IMR-90 (cell line): ENCODE measurements at regions not wholly inside any gene's neighbourhood (a gene's known extent, or its start where the extent isn't known, plus 50 kb on each side); places are given as distances from the start of the nearest gene placed in this dataset.
A peak's percentile ranks its signal among the peaks of the same experiment; 100 is the strongest.

Experiments used
- ATAC-seq: fragments of 200-7000 bp; cut with Tn5 transposase; 2 replicates; pipeline ENCODE4 v1.9.1; 2020; ENCODE audit warnings: low read depth, mild to moderate bottlenecking, moderate library complexity
- BruUV-seq: library from RNA; stranded (reverse); fragments of 400-500 nt; replicated peaks from 2 replicates; lab custom pipeline; 2021; lab: Mats Ljungman, UMichigan
- CTCF ChIA-PET: fragments of 300-600 bp; formaldehyde crosslinking; extraction: SDS; loops from one replicate; lab custom pipeline; 2021; ENCODE audit warnings: antibody characterized with exemption; lab: Yijun Ruan, JAX
- POLR2A ChIA-PET: fragments of 300-600 bp; sonication (Branson Sonifier 250); formaldehyde crosslinking; loops from one replicate; lab custom pipeline; 2022; ENCODE audit warnings: antibody characterized with exemption; ENCODE audit not compliant: unreplicated experiment; lab: Charles Lee
- DNase-seq: peaks from one replicate; pipeline ENCODE4 v3.0.0; 2013
- H2AFZ ChIP-seq: replicated peaks from 2 replicates; pipeline ENCODE3; 2013; ENCODE audit warnings: low read length, mild to moderate bottlenecking; ENCODE audit not compliant: poor library complexity
- H2AK5ac ChIP-seq: 2 replicates; pipeline ENCODE4 v1.6.1; 2013; ENCODE audit warnings: low read depth, low read length, inconsistent platforms
- H2AK9ac ChIP-seq: replicated peaks from 2 replicates; pipeline ENCODE3; 2013; ENCODE audit warnings: mild to moderate bottlenecking, low read depth, low read length, moderate library complexity; ENCODE audit not compliant: poor library complexity
- H2BK120ac ChIP-seq: 2 replicates; pipeline ENCODE4 v1.6.1; 2013; ENCODE audit warnings: low read depth, low read length, inconsistent platforms
- H2BK15ac ChIP-seq: 3 replicates; pipeline ENCODE4 v1.6.1; 2013; ENCODE audit warnings: low read depth, low read length, inconsistent platforms
- H2BK20ac ChIP-seq: 2 replicates; pipeline ENCODE4 v1.6.1; 2013; ENCODE audit warnings: low read depth, mild to moderate bottlenecking, inconsistent platforms, low read length, moderate library complexity
- H2BK5ac ChIP-seq: 2 replicates; pipeline ENCODE4 v1.6.1; 2013; ENCODE audit warnings: mild to moderate bottlenecking, low read depth, low read length, inconsistent platforms; ENCODE audit not compliant: poor library complexity, severe bottlenecking
- H3K14ac ChIP-seq: replicated peaks from 2 replicates; pipeline ENCODE4 v1.6.1; 2013; ENCODE audit warnings: low read depth, low read length, inconsistent platforms
- H3K18ac ChIP-seq: 2 replicates; pipeline ENCODE4 v1.6.1; 2013; ENCODE audit warnings: low read depth, low read length, control low read depth
- H3K23ac ChIP-seq: 2 replicates; pipeline ENCODE4 v1.6.1; 2013; ENCODE audit warnings: low read depth, low read length, inconsistent platforms
- H3K27ac ChIP-seq: 2 replicates; pipeline ENCODE4 v1.5.1; 2013; ENCODE audit warnings: mild to moderate bottlenecking, control low read depth, low read length; ENCODE audit not compliant: insufficient read depth
- H3K27me3 ChIP-seq: 2 replicates; pipeline ENCODE4 v1.6.1; 2013; ENCODE audit warnings: low read length; ENCODE audit not compliant: control insufficient read depth, insufficient read depth
- H3K36me3 ChIP-seq: 2 replicates; pipeline ENCODE4 v1.6.1; 2013; ENCODE audit warnings: low read length, mixed read lengths; ENCODE audit not compliant: control insufficient read depth, insufficient read depth
- H3K4ac ChIP-seq: 2 replicates; pipeline ENCODE4 v1.6.1; 2013; ENCODE audit warnings: low read depth, low read length, inconsistent platforms
- H3K4me1 ChIP-seq: 2 replicates; pipeline ENCODE4 v1.6.1; 2013; ENCODE audit warnings: low read length, mixed read lengths; ENCODE audit not compliant: control insufficient read depth, insufficient read depth
- H3K4me2 ChIP-seq: 2 replicates; pipeline ENCODE4 v1.6.1; 2013; ENCODE audit warnings: low read depth, mild to moderate bottlenecking, control low read depth, low read length, moderate library complexity
- H3K4me3 ChIP-seq: 2 replicates; pipeline ENCODE4 v1.5.1; 2013; ENCODE audit warnings: low read depth, mild to moderate bottlenecking, control low read depth, low read length, moderate library complexity; ENCODE audit not compliant: insufficient read depth
- H3K56ac ChIP-seq: 2 replicates; pipeline ENCODE4 v1.6.1; 2013; ENCODE audit warnings: low read length, inconsistent platforms; ENCODE audit not compliant: insufficient read depth; ENCODE audit errors: extremely low read depth
- H3K79me1 ChIP-seq, 2 experiments: 2 replicates each; pipeline ENCODE4 v1.6.1; 2013; ENCODE audit warnings: low read length in 2 of 2, inconsistent platforms in 1 of 2, low read depth in 1 of 2
- H3K9ac ChIP-seq: 2 replicates; pipeline ENCODE4 v1.6.1; 2013; ENCODE audit warnings: low read depth, low read length, control low read depth
- H3K9me1 ChIP-seq: 2 replicates; pipeline ENCODE4 v1.6.1; 2013; ENCODE audit warnings: low read length, inconsistent platforms; ENCODE audit not compliant: insufficient read depth
- H3K9me3 ChIP-seq: 2 replicates; pipeline ENCODE4 v1.6.1; 2013; ENCODE audit warnings: low read length; ENCODE audit not compliant: control insufficient read depth, insufficient read depth
- H4K20me1 ChIP-seq: 2 replicates; pipeline ENCODE4 v1.6.1; 2013; ENCODE audit warnings: low read length, inconsistent platforms; ENCODE audit not compliant: insufficient read depth
- H4K5ac ChIP-seq: 2 replicates; pipeline ENCODE4 v1.6.1; 2013; ENCODE audit warnings: mild to moderate bottlenecking, low read depth, low read length, control low read depth
- H4K8ac ChIP-seq, 2 experiments: 2 replicates each; pipeline ENCODE4 v1.6.1; 2013; ENCODE audit warnings: low read depth in 2 of 2, low read length in 2 of 2, control low read depth in 1 of 2, inconsistent platforms in 1 of 2
- H4K91ac ChIP-seq: 2 replicates; pipeline ENCODE4 v1.6.1; 2013; ENCODE audit warnings: low read depth, low read length, inconsistent platforms; ENCODE audit not compliant: insufficient read depth
- BHLHE40 ChIP-seq: fragments of 150-350 bp; IDR thresholded peaks from 2 replicates; pipeline ENCODE4 v1.6.1; 2016; ENCODE audit warnings: mild to moderate bottlenecking, low read depth, low read length
- CEBPB ChIP-seq: IDR thresholded peaks from 2 replicates; pipeline ENCODE4 v1.6.1; 2012; ENCODE audit warnings: low read depth, low read length, improper control_type of control experiment
- CHD1 ChIP-seq: IDR thresholded peaks from 2 replicates; pipeline ENCODE4 v1.6.1; 2012; ENCODE audit warnings: low read depth, low read length, improper control_type of control experiment
- FOS ChIP-seq: fragments of 150-350 bp; IDR thresholded peaks from 2 replicates; pipeline ENCODE4 v1.6.1; 2016; ENCODE audit warnings: low read depth, low read length
- MAFK ChIP-seq: IDR thresholded peaks from 2 replicates; pipeline ENCODE4 v1.6.1; 2012; ENCODE audit warnings: low read depth, low read length, improper control_type of control experiment
- MAZ ChIP-seq: IDR thresholded peaks from 2 replicates; pipeline ENCODE4 v1.6.1; 2012; ENCODE audit warnings: low read depth, mild to moderate bottlenecking, low read length, improper control_type of control experiment, moderate library complexity, borderline replicate concordance
- MXI1 ChIP-seq: IDR thresholded peaks from 2 replicates; pipeline ENCODE4 v1.6.1; 2012; ENCODE audit warnings: low read depth, mild to moderate bottlenecking, low read length, moderate library complexity, borderline replicate concordance
- NFE2L2 ChIP-seq: fragments of 150-350 bp; IDR thresholded peaks from 2 replicates; pipeline ENCODE4 v1.6.1; 2016; ENCODE audit warnings: low read depth, mild to moderate bottlenecking, low read length
- POLR2A ChIP-seq: IDR thresholded peaks from 2 replicates; pipeline ENCODE4 v1.6.1; 2012; ENCODE audit warnings: mild to moderate bottlenecking, low read depth, low read length
- RAD21 ChIP-seq: IDR thresholded peaks from 2 replicates; pipeline ENCODE4 v1.6.1; 2012; ENCODE audit warnings: low read length, improper control_type of control experiment
- RCOR1 ChIP-seq: IDR thresholded peaks from 2 replicates; pipeline ENCODE4 v1.6.1; 2012; ENCODE audit warnings: mild to moderate bottlenecking, low read length, improper control_type of control experiment; ENCODE audit not compliant: insufficient replicate concordance
- RFX5 ChIP-seq: IDR thresholded peaks from 2 replicates; pipeline ENCODE4 v1.8.0; 2012; ENCODE audit warnings: low read depth, mild to moderate bottlenecking, low read length, moderate library complexity
- SMC3 ChIP-seq: fragments of 150-350 bp; IDR thresholded peaks from 2 replicates; pipeline ENCODE4 v1.6.1; 2016; ENCODE audit warnings: low read depth, mild to moderate bottlenecking, antibody characterized with exemption, low read length, moderate library complexity
- WGBS, 2 experiments: methylation state at CpG; one replicate each; pipeline versions ENCODE4 v1.1.5 to v1.1.7; 2013; ENCODE audit warnings: missing lambda C conversion rate in 2 of 2; ENCODE audit not compliant: insufficient read length in 1 of 2; ENCODE audit errors: extremely low coverage in 2 of 2; 5-methylcytosine and 5-hydroxymethylcytosine counted together
- dilution Hi-C: fragments of 300-500 bp; cut with HindIII; formaldehyde crosslinking; loops from one replicate; pipeline ENCODE4 v1.14.3; 2018; ENCODE audit warnings: low sequenced_read_pairs; ENCODE audit not compliant: unreplicated experiment
- in situ Hi-C: fragments of 300-500 bp; cut with MboI; formaldehyde crosslinking; loops from 3 replicates; pipeline ENCODE4 v1.14.3; 2019; ENCODE audit warnings: low sequenced_read_pairs, inconsistent platforms, mixed read lengths
- intact Hi-C: fragments of 100-400 bp; cut with micrococcal nuclease; formaldehyde crosslinking; loops from 2 replicates; pipeline ENCODE4 v1.10.0; 2022
- TF ChIP-seq, protein P1 (sequence below): fragments of 150-350 bp; IDR thresholded peaks from 2 replicates; pipeline ENCODE4 v1.6.1; 2016; ENCODE audit warnings: low read depth, mild to moderate bottlenecking, low read length, moderate library complexity, borderline replicate concordance
- TF ChIP-seq, protein P2 (sequence below): conservative IDR thresholded peaks from 2 replicates; pipeline ENCODE4 v1.5.1; 2012; ENCODE audit warnings: mild to moderate bottlenecking, low read depth, low read length, improper control_type of control experiment
- TF ChIP-seq, protein P3 (sequence below): fragments of 150-350 bp; IDR thresholded peaks from 2 replicates; pipeline ENCODE4 v1.6.1; 2017; ENCODE audit warnings: mild to moderate bottlenecking, antibody characterized with exemption, low read length, low read depth

DNA sequence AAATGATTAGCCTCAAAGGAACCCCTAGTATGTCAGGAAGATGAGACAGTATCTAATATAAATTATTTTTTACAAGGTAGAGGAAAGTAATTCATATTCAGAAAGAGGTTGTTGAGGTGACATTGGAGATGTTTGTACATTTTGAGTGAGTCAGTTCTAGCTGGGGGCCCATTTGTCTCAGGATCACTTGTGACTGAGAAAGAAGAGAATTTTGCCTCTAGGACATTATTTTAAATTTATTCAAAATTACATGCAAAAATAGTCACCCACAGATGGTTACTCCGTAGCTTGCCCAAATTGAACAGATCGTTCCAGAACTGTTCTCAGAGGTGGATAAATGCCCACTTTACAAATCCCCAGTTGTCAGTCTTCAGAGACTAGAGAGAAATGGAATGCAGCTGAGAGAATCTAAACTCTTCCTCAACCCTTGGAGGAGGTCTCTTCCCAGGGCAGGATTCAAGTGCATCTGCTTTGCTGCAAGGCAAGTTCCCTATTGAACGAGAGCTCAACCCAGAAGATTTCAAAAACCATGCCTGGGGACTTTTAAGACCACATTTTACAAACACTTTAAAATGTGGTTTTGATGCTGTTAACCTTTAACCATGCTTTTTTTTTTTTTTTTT lies 987.8 kb upstream of the ADAMTS5 start:
- Histone ChIP-seq H3K56ac (no peak overlapping the region), H2AFZ (no peak overlapping the region), H2AK5ac (no peak overlapping the region), H3K4me3 (no peak overlapping the region), H4K8ac (no peak overlapping the region; a peak in 1 of 4 replicates), H3K27me3 (no peaks in the 10 kb centered on the region), H4K91ac (no peak overlapping the region), H3K9ac (no peak overlapping the region), H2BK15ac (no peak overlapping the region), H3K18ac (peak overlapping the region; percentile 67), H3K9me1 (no peaks in the 10 kb centered on the region), H3K9me3 (no peaks in the 10 kb centered on the region), H3K27ac (peak overlapping the region; percentile 69; the same call in 1 of the 2 replicates), H3K4me1 (peaks cover 2% of the 10 kb centered on the region), H3K79me1 (no peaks in the 10 kb centered on the region), H2BK20ac (no peak overlapping the region), H4K20me1 (no peaks in the 10 kb centered on the region), H3K23ac (no peak overlapping the region), H2BK5ac (no peak overlapping the region), H2BK120ac (no peak overlapping the region), H3K14ac (no peak overlapping the region), H2AK9ac (no peak overlapping the region), H3K36me3 (no peaks in the 10 kb centered on the region), H3K4me2 (peak overlapping the region; percentile 21), H3K4ac (no peak overlapping the region), H4K5ac (peak overlapping the region; percentile 60)
- no TSS peak for BruUV-seq
- intact Hi-C loops, result loop anchor here (5.0 kb wide), 1 partner anchor 53 kb away; no protein-coding TSS in a partner anchor
- WGBS, 2 experiments, result no CpG with 5 or more reads among the region's 3 CpGs
- in situ Hi-C loops, result no loop called here
- DNase-seq (peak; percentile 71), ATAC-seq (peak; percentile 81)
- ChIA-PET CTCF (interaction anchor here (0.6 to 0.7 kb wide), 2 partner anchors 45 to 199 kb away, joined by 3 to 5 read pairs; no protein-coding TSS in a partner anchor), POLR2A (no interaction called here)
- dilution Hi-C loops, result no loop called here
- TF ChIP-seq CHD1, result no peak
- no peak for TF ChIP-seq MXI1
- TF ChIP-seq, protein P1, sequence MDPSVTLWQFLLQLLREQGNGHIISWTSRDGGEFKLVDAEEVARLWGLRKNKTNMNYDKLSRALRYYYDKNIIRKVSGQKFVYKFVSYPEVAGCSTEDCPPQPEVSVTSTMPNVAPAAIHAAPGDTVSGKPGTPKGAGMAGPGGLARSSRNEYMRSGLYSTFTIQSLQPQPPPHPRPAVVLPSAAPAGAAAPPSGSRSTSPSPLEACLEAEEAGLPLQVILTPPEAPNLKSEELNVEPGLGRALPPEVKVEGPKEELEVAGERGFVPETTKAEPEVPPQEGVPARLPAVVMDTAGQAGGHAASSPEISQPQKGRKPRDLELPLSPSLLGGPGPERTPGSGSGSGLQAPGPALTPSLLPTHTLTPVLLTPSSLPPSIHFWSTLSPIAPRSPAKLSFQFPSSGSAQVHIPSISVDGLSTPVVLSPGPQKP, result no peak
- TF ChIP-seq, protein P2, sequence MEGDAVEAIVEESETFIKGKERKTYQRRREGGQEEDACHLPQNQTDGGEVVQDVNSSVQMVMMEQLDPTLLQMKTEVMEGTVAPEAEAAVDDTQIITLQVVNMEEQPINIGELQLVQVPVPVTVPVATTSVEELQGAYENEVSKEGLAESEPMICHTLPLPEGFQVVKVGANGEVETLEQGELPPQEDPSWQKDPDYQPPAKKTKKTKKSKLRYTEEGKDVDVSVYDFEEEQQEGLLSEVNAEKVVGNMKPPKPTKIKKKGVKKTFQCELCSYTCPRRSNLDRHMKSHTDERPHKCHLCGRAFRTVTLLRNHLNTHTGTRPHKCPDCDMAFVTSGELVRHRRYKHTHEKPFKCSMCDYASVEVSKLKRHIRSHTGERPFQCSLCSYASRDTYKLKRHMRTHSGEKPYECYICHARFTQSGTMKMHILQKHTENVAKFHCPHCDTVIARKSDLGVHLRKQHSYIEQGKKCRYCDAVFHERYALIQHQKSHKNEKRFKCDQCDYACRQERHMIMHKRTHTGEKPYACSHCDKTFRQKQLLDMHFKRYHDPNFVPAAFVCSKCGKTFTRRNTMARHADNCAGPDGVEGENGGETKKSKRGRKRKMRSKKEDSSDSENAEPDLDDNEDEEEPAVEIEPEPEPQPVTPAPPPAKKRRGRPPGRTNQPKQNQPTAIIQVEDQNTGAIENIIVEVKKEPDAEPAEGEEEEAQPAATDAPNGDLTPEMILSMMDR, result no peak
- TF ChIP-seq SMC3, result no peak
- TF ChIP-seq RAD21, result no peak
- no peak for TF ChIP-seq RFX5
- no peak for TF ChIP-seq NFE2L2
- TF ChIP-seq RCOR1, result no peak
- TF ChIP-seq, protein P3, sequence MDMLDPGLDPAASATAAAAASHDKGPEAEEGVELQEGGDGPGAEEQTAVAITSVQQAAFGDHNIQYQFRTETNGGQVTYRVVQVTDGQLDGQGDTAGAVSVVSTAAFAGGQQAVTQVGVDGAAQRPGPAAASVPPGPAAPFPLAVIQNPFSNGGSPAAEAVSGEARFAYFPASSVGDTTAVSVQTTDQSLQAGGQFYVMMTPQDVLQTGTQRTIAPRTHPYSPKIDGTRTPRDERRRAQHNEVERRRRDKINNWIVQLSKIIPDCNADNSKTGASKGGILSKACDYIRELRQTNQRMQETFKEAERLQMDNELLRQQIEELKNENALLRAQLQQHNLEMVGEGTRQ, result no peak
- TF ChIP-seq FOS, result no peak
- TF ChIP-seq CEBPB, result no peak
- no peak for TF ChIP-seq MAZ
- TF ChIP-seq POLR2A, result no peak
- no peak for TF ChIP-seq BHLHE40
- no peak for TF ChIP-seq MAFK
